Hematopoietic multipotent progenitor cell (in vitro differentiated cells): ENCODE measurements at regions not wholly inside any gene's neighbourhood (a gene's known extent, or its start where the extent isn't known, plus 50 kb on each side); places are given as distances from the start of the nearest gene placed in this dataset.
"Not testable (repeated sequence)": the region's sequence is repeated elsewhere in the genome, so short reads cannot be mapped to it uniquely, and the experiment has no call there.

Source experiments
- DNase-seq, 3 donors: peaks; one replicate each; pipeline ENCODE4 v3.0.0-alpha.2; 2011 to 2015; ENCODE audit warnings: low read depth in 2 of 3, low spot score in 2 of 3

DNA sequence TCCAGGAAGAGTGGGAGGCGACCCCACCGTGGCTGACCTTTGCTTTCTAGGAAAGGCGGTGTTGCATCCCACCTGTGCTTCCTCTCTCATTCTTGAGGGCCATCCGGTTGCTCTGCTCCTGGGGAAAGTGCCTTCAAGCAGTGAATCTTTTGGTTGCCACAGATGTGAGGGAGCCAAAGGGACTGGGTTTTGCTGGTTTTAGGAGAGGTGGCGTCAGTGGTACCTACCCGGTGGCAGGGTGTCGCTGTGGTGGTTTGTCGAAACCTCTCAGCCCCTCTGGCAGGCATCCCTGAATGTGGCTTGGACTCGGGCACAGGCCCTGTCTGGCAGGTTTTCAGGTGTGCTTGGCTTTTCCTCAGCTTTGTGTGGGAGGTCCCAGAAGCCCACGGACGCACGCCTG, 611.5 kb downstream of the KCNJ18 start:
- DNase-seq, result no peak

DNA sequence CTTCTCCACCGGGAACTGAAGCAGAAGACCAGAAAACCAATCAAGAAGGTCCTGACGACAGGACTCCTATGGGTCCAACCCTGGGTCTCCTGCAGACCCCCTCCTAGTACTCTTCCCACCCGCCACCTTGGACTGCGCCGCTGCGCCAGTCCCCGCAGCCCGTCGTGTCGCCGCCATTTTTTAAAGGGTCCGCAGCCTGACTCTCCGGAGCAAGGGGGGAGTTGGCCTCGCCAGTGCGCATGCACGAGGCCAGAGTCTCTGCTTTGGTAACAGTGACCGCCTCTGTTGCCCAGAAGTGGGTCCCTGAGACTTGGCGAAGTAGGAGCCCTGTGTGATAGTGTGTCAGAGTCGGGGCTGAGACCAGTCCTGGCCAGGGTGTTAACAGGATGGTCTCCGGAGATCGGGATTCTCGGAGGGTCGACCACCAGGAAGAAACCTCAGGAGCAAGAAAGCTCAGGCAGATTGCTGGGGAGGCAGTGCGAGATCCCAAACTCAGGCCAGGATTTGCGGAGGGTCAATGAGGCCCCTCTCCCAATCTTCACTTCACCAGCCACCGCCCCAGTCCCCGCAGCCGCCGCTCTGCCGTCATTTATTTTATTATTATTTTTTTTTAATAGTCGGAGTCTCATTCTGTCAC, 612.5 kb downstream of the KCNJ18 start:
- no peak for DNase-seq

DNA sequence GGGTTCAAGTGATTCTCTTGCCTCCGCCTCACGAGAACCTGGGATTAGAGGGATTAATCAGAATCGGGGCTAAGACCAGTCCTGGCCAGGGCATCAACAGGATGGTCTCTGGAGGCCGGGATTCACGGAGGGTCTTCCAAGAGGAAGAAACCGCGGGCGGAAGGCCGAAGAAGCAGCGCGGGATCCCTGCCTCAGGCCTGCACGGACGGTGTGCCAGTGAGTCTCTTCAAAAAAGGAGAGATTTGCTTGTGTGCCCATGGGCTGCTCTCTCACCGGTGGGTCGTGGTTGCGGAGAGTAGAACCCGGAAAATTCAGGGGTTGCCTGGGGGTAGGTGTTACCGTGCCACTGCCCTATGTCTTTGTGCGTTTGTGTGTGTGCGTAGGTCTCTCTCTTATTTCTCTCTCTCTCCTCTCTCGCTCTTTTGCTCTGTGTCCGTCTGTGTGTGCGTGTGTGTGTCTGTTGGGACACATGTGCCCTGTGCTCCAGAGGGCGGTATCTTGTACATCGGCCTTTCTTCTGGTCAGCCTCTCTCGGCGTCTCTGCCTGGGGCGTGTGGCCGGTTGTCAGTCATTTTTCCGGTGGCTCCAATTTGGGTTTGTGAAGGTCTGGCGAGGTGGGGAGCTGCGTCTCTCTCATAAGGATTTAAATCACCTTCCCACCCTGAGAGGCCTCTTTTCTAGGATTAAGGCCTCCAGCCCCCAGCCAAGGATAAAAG, 613.2 kb downstream of the KCNJ18 start:
- no peak for DNase-seq

DNA sequence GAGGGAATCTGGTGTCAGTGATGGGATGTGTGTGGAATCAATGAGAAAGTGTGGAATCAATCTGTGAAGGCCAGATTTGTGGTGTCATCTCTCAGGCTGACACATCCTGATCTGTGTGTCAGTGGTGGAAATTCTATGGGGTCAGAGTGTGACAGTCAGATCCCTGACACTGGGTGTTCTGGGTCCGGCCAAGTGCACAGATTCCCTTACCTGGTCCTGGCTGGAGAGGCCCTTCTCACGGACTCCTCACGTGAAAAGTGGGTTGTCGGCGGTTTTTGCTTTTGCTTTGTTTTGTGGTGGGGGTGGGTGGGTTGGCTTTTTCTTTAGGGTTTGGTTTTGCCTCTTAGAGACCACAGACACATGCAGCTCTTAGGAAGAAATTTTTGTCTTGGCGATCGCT, 618.0 kb downstream of the KCNJ18 start:
- DNase-seq, result not testable (repeated sequence)

DNA sequence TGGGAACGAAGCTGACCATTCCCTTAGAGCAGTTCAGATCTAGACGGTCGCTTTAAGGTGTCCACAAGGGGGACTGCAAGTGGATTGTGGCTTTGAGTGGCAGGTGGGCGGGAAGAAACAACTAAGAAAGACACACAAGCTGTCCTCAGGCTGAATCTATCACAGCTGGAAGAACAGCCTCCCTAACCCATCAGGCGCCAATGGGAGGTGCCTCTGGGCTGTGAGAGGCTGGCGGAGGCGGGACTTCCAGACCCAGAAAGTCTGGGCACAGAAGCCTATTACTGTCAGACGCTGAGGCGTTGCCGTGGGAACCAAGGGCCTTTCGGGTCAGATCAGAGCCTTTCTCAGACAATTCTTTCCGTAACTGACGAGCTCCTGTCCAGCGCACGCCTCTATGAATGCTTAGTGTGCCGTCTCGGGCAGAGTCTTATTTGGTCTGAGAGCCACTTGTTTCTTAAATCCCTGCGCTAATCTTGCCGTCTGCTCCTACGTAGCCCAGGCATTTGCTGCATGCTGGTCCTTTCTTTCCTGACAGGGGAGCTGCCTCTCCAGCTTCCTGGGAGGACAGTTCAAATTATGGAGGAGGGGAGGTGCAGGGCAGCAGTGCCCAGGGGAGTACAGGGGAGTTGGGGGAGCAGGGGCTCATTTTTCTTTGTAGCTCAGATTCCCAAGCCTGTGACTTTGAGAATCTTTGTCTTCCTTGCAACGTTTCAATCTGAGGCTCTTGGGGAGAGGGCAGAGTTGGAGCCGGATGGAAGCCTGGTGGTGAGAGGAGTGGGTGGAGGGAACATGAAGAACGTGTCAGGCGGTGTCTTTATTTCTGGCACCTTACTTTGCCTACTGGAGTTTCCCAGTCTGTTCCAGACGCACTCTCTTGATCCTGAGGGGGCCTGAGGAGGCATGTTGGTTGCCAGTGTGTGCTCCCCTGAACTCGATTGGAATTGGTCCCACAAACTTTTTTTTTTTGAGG, 618.7 kb downstream of the KCNJ18 start:
- no peak for DNase-seq

DNA sequence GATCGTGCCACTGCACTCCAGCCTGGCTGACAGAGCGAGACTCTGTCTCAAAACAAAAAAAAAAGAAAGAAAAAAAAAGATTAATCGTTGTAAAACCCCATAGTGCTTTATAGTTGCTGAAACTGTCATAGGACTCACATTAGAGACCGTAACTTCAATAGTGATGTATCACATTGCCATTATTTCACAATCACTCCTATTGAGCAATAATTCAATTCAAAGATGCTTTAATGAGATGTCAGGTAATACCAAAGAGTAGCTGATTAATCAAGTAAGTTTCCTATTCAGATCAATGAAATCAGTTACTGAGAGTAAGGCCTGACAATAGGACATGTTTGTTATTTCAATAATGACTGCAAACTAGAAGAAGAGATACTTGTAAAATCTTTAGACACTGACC, 628.7 kb downstream of the KCNJ18 start:
- DNase-seq, result not testable (repeated sequence)

DNA sequence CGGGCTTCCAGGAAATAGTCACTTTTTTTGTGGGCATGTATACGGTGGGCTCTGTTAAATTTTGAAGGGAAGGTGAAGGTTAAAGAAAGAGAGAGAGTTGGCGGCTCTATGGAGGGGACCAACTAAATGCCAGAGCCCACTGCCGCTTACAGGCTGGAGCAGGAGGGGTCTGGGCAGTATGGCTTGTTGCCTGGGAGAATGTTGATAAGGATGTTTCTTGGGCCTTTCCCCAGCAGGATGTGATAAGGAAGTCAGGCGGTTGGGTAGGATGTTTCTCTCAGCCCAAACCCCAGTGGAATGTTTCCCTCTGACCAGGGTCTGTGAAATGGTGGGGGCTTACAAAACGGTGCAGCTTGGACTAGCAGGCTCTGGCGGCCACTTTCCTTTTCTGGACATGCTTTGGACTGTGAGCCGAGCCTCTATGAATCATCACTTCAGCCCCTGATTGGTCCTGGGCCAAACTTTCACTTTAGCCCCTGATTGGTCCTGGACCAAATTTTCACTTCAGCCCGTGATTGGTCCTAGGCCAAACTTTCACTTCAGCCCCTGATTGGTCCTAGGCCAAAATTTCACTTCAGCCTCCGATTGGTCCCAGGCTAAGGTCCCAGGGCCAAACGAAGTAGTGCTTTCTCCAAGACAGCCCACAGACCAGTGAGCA, 630.7 kb downstream of the KCNJ18 start:
- DNase-seq, result not testable (repeated sequence)

DNA sequence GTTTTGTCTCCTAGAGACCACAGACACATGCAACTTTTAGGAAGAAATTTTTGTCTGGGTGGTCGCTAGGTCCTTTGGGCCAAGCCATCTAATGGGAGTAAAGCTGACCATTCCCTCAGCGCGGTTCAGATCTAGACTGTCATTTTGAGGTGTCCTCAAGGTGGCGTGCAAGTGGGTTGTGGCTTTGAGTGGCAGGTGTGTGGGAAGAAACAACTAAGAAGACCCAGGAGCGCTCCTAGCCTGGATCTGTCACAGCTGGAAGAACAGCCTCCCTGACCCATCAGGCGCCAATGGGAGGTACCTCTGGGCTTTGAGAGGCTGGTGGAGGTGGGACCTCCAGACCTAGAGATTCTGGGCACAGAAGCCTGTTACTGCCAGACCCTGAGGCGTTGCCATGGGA, 645.1 kb downstream of the KCNJ18 start:
- DNase-seq, result no peak

DNA sequence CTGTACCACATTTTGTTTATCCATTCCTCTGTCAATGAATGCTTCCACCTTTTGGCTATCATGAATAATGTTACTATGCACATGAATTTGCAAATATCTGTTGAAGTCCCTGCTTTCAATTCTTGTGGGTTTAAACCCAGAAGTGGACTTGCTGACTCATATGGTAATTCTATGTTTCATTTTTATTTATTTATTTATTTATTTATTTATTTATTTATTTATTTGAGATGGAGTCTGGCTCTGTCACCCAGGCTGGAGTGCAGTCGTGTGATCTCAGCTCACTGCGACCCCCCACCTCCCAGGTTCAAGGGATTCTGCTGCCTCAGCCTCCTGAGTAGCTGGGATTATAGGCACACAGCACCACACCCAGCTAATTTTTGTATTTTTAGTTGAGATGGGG, 664.3 kb downstream of the KCNJ18 start:
- DNase-seq, result not testable (repeated sequence)

DNA sequence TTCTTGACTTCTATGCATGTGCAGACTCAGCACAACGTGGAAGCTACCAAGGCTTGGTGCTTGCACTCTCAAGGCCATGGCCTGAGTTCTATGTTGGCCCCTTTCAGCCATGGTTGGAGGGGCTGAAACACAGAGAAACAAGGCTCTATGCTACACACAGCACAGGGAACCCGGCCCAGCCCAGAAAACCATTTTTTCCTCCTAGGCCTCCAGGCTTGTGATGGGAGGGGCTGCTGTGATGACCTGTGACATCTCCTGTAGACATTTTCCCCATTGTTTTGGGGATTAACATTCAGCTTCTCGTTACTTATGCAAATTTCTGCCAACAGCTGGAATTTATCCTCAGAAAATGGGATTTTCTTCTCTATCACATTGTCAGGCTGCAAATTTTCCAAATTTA, 678.7 kb downstream of the KCNJ18 start:
- DNase-seq, result not testable (repeated sequence)

DNA sequence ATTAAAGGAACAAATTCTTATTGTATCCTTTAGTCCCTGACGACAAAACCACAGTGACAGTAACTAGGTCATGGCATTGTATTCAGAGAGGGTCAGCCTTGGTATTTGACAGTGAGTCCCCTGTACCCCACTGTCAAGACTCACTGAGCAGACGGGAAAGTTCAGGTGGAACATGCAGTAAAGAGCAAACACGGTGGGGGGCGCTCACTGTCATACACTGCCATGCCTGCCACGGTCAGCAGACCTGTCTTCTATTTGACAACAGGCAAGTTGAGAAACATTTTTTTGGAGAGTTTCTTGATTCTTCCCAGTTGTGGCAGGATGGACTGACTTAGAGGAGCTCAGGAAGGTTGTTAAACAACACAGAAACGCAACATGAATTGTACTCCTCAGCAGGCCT, 681.6 kb downstream of the KCNJ18 start:
- no peak for DNase-seq

DNA sequence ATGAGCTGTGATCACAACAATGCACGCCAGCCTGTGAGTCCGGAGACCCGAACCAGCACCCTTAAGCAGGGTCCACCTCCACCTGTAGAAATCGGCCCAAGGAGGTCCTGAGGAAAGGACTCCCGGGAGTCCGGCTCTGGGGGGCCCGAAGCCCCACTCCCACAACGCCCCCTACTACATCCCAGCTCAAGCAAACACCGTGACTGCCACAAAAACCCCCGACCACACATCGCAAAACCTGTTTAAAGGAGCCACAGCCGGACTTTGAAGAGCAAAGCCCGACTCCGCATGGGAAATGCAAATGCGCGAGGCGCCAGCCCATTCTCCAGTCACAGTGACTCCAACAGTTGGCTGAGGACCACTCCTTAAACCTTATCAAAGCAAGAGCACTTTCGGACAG, 682.4 kb downstream of the KCNJ18 start:
- no peak for DNase-seq

DNA sequence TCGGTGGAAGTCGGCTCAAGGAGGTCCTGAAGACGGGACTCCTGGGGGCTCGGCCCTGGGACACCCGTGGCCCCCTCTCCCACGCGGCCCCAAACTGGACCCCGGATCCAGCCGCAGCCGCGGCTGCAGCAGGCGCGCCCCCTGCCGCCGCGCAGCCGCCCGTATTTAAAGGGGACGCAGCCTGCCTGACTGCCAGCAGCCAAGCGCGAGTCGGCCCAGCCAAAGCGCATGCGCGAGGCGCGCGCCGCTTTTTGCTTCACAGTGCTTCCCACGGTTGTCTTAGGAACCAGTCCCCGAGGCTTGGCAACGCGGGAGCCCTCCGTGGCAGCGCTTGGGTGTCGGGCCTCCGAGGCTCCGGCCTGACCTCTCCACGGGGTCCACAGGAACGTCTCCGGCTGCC, 684.4 kb downstream of the KCNJ18 start:
- DNase-seq, result not testable (repeated sequence)

DNA sequence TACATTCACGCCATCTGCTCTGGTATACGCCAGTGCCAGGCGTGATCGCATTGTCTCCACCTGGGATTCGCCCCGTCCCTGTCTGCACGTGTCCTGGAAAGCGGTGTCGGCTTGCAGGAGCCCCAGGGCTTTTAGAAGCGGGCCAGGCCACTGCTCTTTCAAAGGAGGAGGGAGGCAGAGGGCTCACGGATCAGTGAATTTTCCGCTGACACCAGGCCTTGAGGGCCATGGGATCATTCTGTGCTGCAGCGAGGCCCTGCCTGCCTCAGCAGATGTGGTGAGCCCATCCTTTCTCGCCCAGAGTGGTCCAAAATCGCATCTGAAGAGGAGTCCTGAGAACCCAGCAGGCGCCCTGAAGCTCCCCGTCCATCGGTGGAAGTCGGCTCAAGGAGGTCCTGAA, 686.4 kb downstream of the KCNJ18 start:
- DNase-seq, result not testable (repeated sequence)

DNA sequence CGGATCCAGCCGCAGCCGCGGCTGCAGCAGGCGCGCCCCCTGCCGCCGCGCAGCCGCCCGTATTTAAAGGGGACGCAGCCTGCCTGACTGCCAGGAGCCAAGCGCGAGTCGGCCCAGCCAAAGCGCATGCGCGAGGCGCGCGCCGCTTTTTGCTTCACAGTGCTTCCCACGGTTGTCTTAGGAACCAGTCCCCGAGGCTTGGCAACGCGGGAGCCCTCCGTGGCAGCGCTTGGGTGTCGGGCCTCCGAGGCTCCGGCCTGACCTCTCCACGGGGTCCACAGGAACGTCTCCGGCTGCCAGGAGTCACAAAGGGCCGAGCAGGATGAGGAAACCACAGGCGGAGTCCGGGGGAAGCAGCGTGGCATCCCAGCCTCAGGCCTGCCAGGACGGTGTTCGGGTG, 689.3 kb downstream of the KCNJ18 start:
- DNase-seq, result not testable (repeated sequence)

DNA sequence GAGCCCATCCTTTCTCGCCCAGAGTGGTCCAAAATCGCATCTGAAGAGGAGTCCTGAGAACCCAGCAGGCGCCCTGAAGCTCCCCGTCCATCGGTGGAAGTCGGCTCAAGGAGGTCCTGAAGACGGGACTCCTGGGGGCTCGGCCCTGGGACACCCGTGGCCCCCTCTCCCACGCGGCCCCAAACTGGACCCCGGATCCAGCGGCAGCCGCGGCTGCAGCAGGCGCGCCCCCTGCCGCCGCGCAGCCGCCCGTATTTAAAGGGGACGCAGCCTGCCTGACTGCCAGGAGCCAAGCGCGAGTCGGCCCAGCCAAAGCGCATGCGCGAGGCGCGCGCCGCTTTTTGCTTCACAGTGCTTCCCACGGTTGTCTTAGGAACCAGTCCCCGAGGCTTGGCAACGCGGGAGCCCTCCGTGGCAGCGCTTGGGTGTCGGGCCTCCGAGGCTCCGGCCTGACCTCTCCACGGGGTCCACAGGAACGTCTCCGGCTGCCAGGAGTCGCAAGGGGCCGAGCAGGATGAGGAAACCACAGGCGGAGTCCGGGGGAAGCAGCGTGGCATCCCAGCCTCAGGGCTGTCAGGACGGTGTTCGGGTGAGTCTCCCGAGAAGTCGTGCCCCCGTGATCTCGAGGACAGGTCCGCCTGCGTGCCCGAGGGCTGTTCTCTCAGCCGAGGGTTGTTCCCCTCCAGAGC, 691.6 kb downstream of the KCNJ18 start:
- DNase-seq, result not testable (repeated sequence)

DNA sequence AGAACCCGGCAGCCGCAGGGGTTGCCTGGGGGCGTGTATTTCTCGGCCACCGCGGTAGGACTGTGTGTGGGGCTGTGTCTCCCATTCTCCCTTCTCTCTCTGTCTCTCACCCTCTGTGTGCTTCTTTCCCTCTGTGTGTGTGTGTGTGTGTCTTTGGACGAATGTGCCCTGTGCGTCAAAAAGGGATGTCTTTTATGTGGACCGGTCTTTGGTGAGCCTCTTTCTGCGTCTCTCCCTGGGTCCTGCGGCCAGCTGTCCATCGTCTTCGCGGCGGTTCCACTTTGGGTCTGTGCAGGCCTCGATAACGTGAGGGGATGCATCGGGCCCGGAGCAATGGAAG, 692.1 kb downstream of the KCNJ18 start:
- DNase-seq, result not testable (repeated sequence)

DNA sequence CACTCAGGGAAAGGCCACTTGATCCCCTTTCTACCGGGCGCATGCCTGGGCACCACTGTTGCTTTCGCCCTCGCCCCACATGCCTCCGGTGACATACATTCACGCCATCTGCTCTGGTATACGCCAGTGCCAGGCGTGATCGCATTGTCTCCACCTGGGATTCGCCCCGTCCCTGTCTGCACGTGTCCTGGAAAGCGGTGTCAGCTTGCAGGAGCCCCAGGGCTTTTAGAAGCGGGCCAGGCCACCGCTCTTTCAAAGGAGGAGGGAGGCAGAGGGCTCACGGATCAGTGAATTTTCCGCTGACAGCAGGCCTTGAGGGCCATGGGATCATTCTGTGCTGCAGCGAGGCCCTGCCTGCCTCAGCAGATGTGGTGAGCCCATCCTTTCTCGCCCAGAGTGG, 706.1 kb downstream of the KCNJ18 start:
- DNase-seq, result not testable (repeated sequence)

DNA sequence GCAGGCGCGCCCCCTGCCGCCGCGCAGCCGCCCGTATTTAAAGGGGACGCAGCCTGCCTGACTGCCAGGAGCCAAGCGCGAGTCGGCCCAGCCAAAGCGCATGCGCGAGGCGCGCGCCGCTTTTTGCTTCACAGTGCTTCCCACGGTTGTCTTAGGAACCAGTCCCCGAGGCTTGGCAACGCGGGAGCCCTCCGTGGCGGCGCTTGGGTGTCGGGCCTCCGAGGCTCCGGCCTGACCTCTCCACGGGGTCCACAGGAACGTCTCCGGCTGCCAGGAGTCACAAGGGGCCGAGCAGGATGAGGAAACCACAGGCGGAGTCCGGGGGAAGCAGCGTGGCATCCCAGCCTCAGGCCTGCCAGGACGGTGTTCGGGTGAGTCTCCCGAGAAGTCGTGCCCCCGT, 706.7 kb downstream of the KCNJ18 start:
- not testable (repeated sequence) for DNase-seq

DNA sequence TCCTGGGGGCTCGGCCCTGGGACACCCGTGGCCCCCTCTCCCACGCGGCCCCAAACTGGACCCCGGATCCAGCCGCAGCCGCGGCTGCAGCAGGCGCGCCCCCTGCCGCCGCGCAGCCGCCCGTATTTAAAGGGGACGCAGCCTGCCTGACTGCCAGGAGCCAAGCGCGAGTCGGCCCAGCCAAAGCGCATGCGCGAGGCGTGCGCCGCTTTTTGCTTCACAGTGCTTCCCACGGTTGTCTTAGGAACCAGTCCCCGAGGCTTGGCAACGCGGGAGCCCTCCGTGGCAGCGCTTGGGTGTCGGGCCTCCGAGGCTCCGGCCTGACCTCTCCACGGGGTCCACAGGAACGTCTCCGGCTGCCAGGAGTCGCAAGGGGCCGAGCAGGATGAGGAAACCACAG, 712.8 kb downstream of the KCNJ18 start:
- DNase-seq, result not testable (repeated sequence)
